Thyroid gland (tissue), 4 donors: ENCODE measurements at regions not wholly inside any gene's neighbourhood (a gene's known extent, or its start where the extent isn't known, plus 50 kb on each side); places are given as distances from the start of the nearest gene placed in this dataset.

Experiments
- CTCF ChIP-seq, 6 experiments: fragments of 200-600 bp in 3 of 6; fragments of 450-650 bp in 3 of 6; sonication (generic) in 3 of 6; IDR thresholded peaks; one replicate each; pipeline ENCODE4 v1.5.1; 2016 to 2019; ENCODE audit warnings: antibody characterized with exemption in 6 of 6, mild to moderate bottlenecking in 2 of 6, inconsistent platforms in 1 of 6, moderate library complexity in 1 of 6
- POLR2A ChIP-seq, 2 donors: fragments of 450-650 bp; IDR thresholded peaks; one replicate each; pipeline ENCODE4 v1.6.1; 2017; ENCODE audit warnings: antibody characterized with exemption in 2 of 2, mild to moderate bottlenecking in 2 of 2, moderate library complexity in 1 of 2

- TF ChIP-seq CTCF (IDR thresholded peaks at IDR 0.05) (no peak), POLR2A (IDR thresholded peaks at IDR 0.05) (no peak)
These were observed 65.2 kb upstream of the ZNF599 start for GRCh38 chr19:34838248-34838647.
